Tibial artery (tissue), 4 donors: ENCODE measurements at regions not wholly inside any gene's neighbourhood (a gene's known extent, or its start where the extent isn't known, plus 50 kb on each side); places are given as distances from the start of the nearest gene placed in this dataset.

ENCODE experiments used
- DNase-seq, 2 donors: peaks; one replicate each; pipeline ENCODE4 v3.0.0-alpha.2; 2019
- H3K27ac ChIP-seq, 2 donors: fragments of 200-600 bp; sonication (generic) in 1 of 2; 1 replicate in 1 of 2; 2 replicates in 1 of 2; pipeline ENCODE4 v1.5.1; 2018 to 2019; ENCODE audit warnings: mild to moderate bottlenecking in 1 of 2
- H3K27me3 ChIP-seq, 2 donors: fragments of 200-600 bp; sonication (generic) in 1 of 2; one replicate each; pipeline versions ENCODE4 v1.5.1 to v1.6.0; 2016 to 2019
- H3K36me3 ChIP-seq, 3 donors: fragments of 200-600 bp; sonication (generic) in 2 of 3; one replicate each; pipeline ENCODE4 v1.5.1; 2016 to 2019; ENCODE audit warnings: mild to moderate bottlenecking in 2 of 3
- H3K4me1 ChIP-seq, 4 donors: fragments of 200-600 bp; sonication (generic) in 2 of 4; 1 replicate in 3 of 4; 2 replicates in 1 of 4; pipeline ENCODE4 v1.5.1; 2016 to 2019
- H3K4me3 ChIP-seq, 2 donors: fragments of 200-600 bp; sonication (generic) in 1 of 2; 1 replicate in 1 of 2; 2 replicates in 1 of 2; pipeline ENCODE4 v1.5.1; 2018 to 2019; ENCODE audit warnings: mild to moderate bottlenecking in 2 of 2
- H3K9me3 ChIP-seq, 3 donors: fragments of 200-600 bp; sonication (generic) in 1 of 3; one replicate each; pipeline ENCODE4 v1.5.1; 2016 to 2019
- CTCF ChIP-seq, 2 experiments: fragments of 200-600 bp in 1 of 2; fragments of 450-650 bp in 1 of 2; IDR thresholded peaks; one replicate each; pipeline ENCODE4 v1.5.1; 2017 to 2019; ENCODE audit warnings: antibody characterized with exemption in 2 of 2, mild to moderate bottlenecking in 1 of 2, moderate library complexity in 1 of 2
- intact Hi-C: fragments of 100-400 bp; cut with DNase I; formaldehyde crosslinking; loops from one replicate; pipeline ENCODE4 v1.15.0; 2023; ENCODE audit warnings: low total_unique reads

- Histone ChIP-seq H3K9me3 (peaks cover 0 to 21% (median 0%) of the 10 kb centered on the region in 3 donors), H3K36me3 (no peaks in the 10 kb centered on the region), H3K4me1 (peaks cover 0 to 20% (median 0%) of the 10 kb centered on the region in 4 donors), H3K4me3 (no peak overlapping the region), H3K27ac (peak overlapping the region in 1 of 2 donors; percentile 21), H3K27me3 (no peaks in the 10 kb centered on the region)
- intact Hi-C loops: no loop called here
- DNase-seq: no peak
- TF ChIP-seq CTCF (IDR thresholded peaks at IDR 0.05): no peak
These were observed 163.7 kb upstream of the CLEC14A start for GRCh38 chr14:38419579-38419978.

- Histone ChIP-seq H3K9me3 (no peaks in the 10 kb centered on the region), H3K4me3 (no peak overlapping the region), H3K36me3 (no peaks in the 10 kb centered on the region), H3K27ac (no peak overlapping the region), H3K4me1 (peaks cover 0 to 20% (median 9%) of the 10 kb centered on the region in 4 donors), H3K27me3 (no peaks in the 10 kb centered on the region)
- DNase-seq: no peak
- intact Hi-C loops: no loop called here
- no peak for TF ChIP-seq CTCF (IDR thresholded peaks at IDR 0.05)
These were observed 156.8 kb upstream of the CLEC14A start for GRCh38 chr14:38412654-38413053.

GRCh38 chr14:38410442-38410841, 154.5 kb upstream of the CLEC14A start:
- TF ChIP-seq CTCF (IDR thresholded peaks at IDR 0.05): no peak
- Histone ChIP-seq H3K27ac (no peak overlapping the region), H3K4me3 (no peak overlapping the region), H3K4me1 (peaks cover 0 to 42% (median 18%) of the 10 kb centered on the region in 4 donors), H3K9me3 (no peaks in the 10 kb centered on the region), H3K36me3 (no peaks in the 10 kb centered on the region), H3K27me3 (no peaks in the 10 kb centered on the region)
- intact Hi-C loops: no loop called here
- no peak for DNase-seq

- H3K9me3 ChIP-seq: no peaks in the 10 kb centered on the region
- no peak for DNase-seq
- no peak for TF ChIP-seq CTCF (IDR thresholded peaks at IDR 0.05)
- peaks cover 0 to 55% (median 20%) of the 10 kb centered on the region in 4 donors for H3K4me1 ChIP-seq
- H3K4me3 ChIP-seq: no peak overlapping the region
- no peaks in the 10 kb centered on the region for H3K36me3 ChIP-seq
- intact Hi-C loops: no loop called here
- H3K27me3 ChIP-seq: no peaks in the 10 kb centered on the region
- peak overlapping the region; percentile 5 to 48 for H3K27ac ChIP-seq
These were observed 153.3 kb upstream of the CLEC14A start for GRCh38 chr14:38409071-38409705.

GRCh38 chr14:38405851-38406635, 150.2 kb upstream of the CLEC14A start:
- no peak overlapping the region for H3K4me3 ChIP-seq
- no peaks in the 10 kb centered on the region for H3K36me3 ChIP-seq
- H3K27me3 ChIP-seq: no peaks in the 10 kb centered on the region
- peak overlapping the region; percentile 36 to 67 for H3K27ac ChIP-seq
- H3K4me1 ChIP-seq: peaks cover 0 to 77% (median 20%) of the 10 kb centered on the region in 4 donors
- DNase-seq: no peak
- H3K9me3 ChIP-seq: no peaks in the 10 kb centered on the region
- intact Hi-C loops: no loop called here
- TF ChIP-seq CTCF (IDR thresholded peaks at IDR 0.05): no peak
